GM10248 (cell line): ENCODE measurements at regions not wholly inside any gene's neighbourhood (a gene's known extent, or its start where the extent isn't known, plus 50 kb on each side); places are given as distances from the start of the nearest gene placed in this dataset.

ENCODE experiments used
- CTCF ChIA-PET: fragments of 300-600 bp; sonication (Branson Sonifier 250); formaldehyde crosslinking; extraction: SDS; loops from one replicate; lab custom pipeline; 2021; ENCODE audit warnings: antibody characterized with exemption; lab: Yijun Ruan, JAX
- POLR2A ChIA-PET: fragments of 350-650 bp; sonication (Branson Sonifier 250); formaldehyde crosslinking; extraction: SDS; loops from one replicate; lab custom pipeline; 2020; ENCODE audit warnings: antibody characterized with exemption; lab: Yijun Ruan, JAX
- DNase-seq: peaks from one replicate; pipeline ENCODE4 v3.0.0; 2012; ENCODE audit errors: extremely low spot score
- CTCF ChIP-seq: IDR thresholded peaks from 2 replicates; pipeline ENCODE4 v1.5.1; 2012; ENCODE audit warnings: mild to moderate bottlenecking, low read depth; ENCODE audit errors: extremely low read depth, missing control alignments, control extremely low read depth

GRCh38 chr2:226208726-226209125 is 590.9 kb downstream of the IRS1 start:
- no peak for TF ChIP-seq CTCF
- POLR2A ChIA-PET, result no interaction called here
- DNase-seq, result no peak
- CTCF ChIA-PET, result interaction anchor here (1.5 kb wide), 1 partner anchor 10 kb away, joined by 3 read pairs; no protein-coding TSS in a partner anchor

- TF ChIP-seq CTCF, result no peak
- ChIA-PET POLR2A (no interaction called here), CTCF (interaction anchor here (1.5 kb wide), 1 partner anchor 11 kb away, joined by 3 read pairs; no protein-coding TSS in a partner anchor)
- DNase-seq, result no peak
Observed at GRCh38 chr2:226207671-226208070, 591.9 kb downstream of the IRS1 start.

GRCh38 chr2:226199555-226199954 is 600.1 kb downstream of the IRS1 start:
- CTCF ChIA-PET, result no interaction called here
- DNase-seq, result no peak
- POLR2A ChIA-PET, result no interaction called here
- TF ChIP-seq CTCF, result no peak

- no peak for TF ChIP-seq CTCF
- POLR2A ChIA-PET, result no interaction called here
- DNase-seq, result no peak
- CTCF ChIA-PET, result no interaction called here
Observed at GRCh38 chr2:226198956-226199355, 600.7 kb downstream of the IRS1 start.

GRCh38 chr2:226190479-226191252 is 609.0 kb downstream of the IRS1 start:
- ChIA-PET CTCF (no interaction called here), POLR2A (no interaction called here)
- DNase-seq, result no peak
- no peak for TF ChIP-seq CTCF

- POLR2A ChIA-PET, result no interaction called here
- TF ChIP-seq CTCF, result no peak
- CTCF ChIA-PET, result no interaction called here
- no peak for DNase-seq
Observed at GRCh38 chr2:226189061-226189460, 610.6 kb downstream of the IRS1 start.
